ENCODE measurements at regions not wholly inside any gene's neighbourhood (a gene's known extent, or its start where the extent isn't known, plus 50 kb on each side); places are given as distances from the start of the nearest gene placed in this dataset.
"Not testable (repeated sequence)": the region's sequence is repeated elsewhere in the genome, so short reads cannot be mapped to it uniquely, and the experiment has no call there.

GRCh38 chr16:54879681-54880080, 51.0 kb upstream of the IRX5 start:
- peak; percentile 3 for DNase-seq (ENCODE audit: low spot score)

GRCh38 chr16:54878301-54878700, 52.4 kb upstream of the IRX5 start:
- DNase-seq (ENCODE audit: low spot score), result no peak

GRCh38 chr16:54875443-54875842, 55.2 kb upstream of the IRX5 start:
- no peak for DNase-seq (ENCODE audit: low spot score)

- DNase-seq (ENCODE audit: low spot score), result not testable (repeated sequence)
These were observed 56.8 kb upstream of the IRX5 start for GRCh38 chr16:54873716-54874373.

GRCh38 chr16:54873071-54873470, 57.6 kb upstream of the IRX5 start:
- no peak for DNase-seq (ENCODE audit: low spot score)

GRCh38 chr16:54870151-54870550, 60.5 kb upstream of the IRX5 start:
- DNase-seq (ENCODE audit: low spot score), result no peak

GRCh38 chr16:54867302-54867832, 63.3 kb upstream of the IRX5 start:
- DNase-seq (ENCODE audit: low spot score), result peak; percentile 2

GRCh38 chr16:54862529-54862928, 68.1 kb upstream of the IRX5 start:
- no peak for DNase-seq (ENCODE audit: low spot score)

- DNase-seq (ENCODE audit: low spot score), result no peak
These were observed 73.8 kb upstream of the IRX5 start for GRCh38 chr16:54856871-54857270.

GRCh38 chr16:54847609-54848008, 83.1 kb upstream of the IRX5 start:
- DNase-seq (ENCODE audit: low spot score), result no peak

- no peak for DNase-seq (ENCODE audit: low spot score)
These were observed 83.5 kb upstream of the IRX5 start for GRCh38 chr16:54847207-54847606.

- DNase-seq (ENCODE audit: low spot score), result no peak
These were observed 83.9 kb upstream of the IRX5 start for GRCh38 chr16:54846766-54847165.

GRCh38 chr16:54843424-54843750, 87.3 kb upstream of the IRX5 start:
- no peak for DNase-seq (ENCODE audit: low spot score)

- DNase-seq (ENCODE audit: low spot score), result no peak
These were observed 87.8 kb upstream of the IRX5 start for GRCh38 chr16:54842743-54843423.

- no peak for DNase-seq (ENCODE audit: low spot score)
These were observed 101.0 kb upstream of the IRX5 start for GRCh38 chr16:54829691-54830090.

GRCh38 chr16:54822892-54823291, 107.8 kb upstream of the IRX5 start:
- no peak for DNase-seq (ENCODE audit: low spot score)

GRCh38 chr16:54822492-54822891, 108.2 kb upstream of the IRX5 start:
- no peak for DNase-seq (ENCODE audit: low spot score)

- DNase-seq (ENCODE audit: low spot score), result no peak
These were observed 108.9 kb upstream of the IRX5 start for GRCh38 chr16:54821731-54822130.

GRCh38 chr16:54817940-54818574, 112.6 kb upstream of the IRX5 start:
- DNase-seq (ENCODE audit: low spot score), result no peak

- DNase-seq (ENCODE audit: low spot score), result no peak
These were observed 113.2 kb upstream of the IRX5 start for GRCh38 chr16:54817432-54817831.

GRCh38 chr16:54816471-54816870, 114.2 kb upstream of the IRX5 start:
- no peak for DNase-seq (ENCODE audit: low spot score)

GRCh38 chr16:54815177-54815576, 115.5 kb upstream of the IRX5 start:
- DNase-seq (ENCODE audit: low spot score), result no peak

GRCh38 chr16:54813778-54814177, 116.9 kb upstream of the IRX5 start:
- no peak for DNase-seq (ENCODE audit: low spot score)

All from COLO829 (cell line).